ENCODE measurements at regions not wholly inside any gene's neighbourhood (a gene's known extent, or its start where the extent isn't known, plus 50 kb on each side); places are given as distances from the start of the nearest gene placed in this dataset.

DNA sequence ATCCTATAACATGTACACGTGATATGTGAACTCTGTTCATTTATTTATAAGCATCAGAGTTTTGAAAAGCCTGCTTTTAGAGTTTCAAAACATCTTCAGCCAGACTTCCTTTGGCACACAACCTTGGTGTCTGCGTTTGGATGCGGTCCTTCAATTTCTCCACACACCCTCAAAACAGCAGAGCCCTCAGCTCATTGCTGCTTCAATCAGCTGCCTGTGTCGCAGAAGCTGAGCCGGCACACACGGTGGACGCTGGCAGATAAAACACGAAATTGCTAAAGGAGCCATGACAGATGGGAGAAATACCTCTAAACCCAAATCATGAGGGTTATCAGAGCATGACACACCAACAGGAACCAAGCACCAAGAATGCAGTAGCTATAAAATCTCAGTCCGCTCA lies 396.4 kb upstream of the AKR1E2 start:
- no peaks in the 10 kb centered on the region for H3K4me1 ChIP-seq (ENCODE audit: control insufficient read depth, extremely low read depth, insufficient read depth, low read length)
- H4K20me1 ChIP-seq (ENCODE audit: control insufficient read depth, extremely low read depth, insufficient read depth, low read length): no peaks in the 10 kb centered on the region
- H3K9ac ChIP-seq (ENCODE audit: control insufficient read depth, extremely low read depth, insufficient read depth, low read length): no peak overlapping the region
- H3K9me1 ChIP-seq (ENCODE audit: control insufficient read depth, extremely low read depth, insufficient read depth, low read length): no peaks in the 10 kb centered on the region
- H3K27me3 ChIP-seq (ENCODE audit: control insufficient read depth, extremely low read depth, insufficient read depth, low read length): no peaks in the 10 kb centered on the region
- H2AFZ ChIP-seq (ENCODE audit: control insufficient read depth, low read length): no peak overlapping the region
- TF ChIP-seq, protein P1, sequence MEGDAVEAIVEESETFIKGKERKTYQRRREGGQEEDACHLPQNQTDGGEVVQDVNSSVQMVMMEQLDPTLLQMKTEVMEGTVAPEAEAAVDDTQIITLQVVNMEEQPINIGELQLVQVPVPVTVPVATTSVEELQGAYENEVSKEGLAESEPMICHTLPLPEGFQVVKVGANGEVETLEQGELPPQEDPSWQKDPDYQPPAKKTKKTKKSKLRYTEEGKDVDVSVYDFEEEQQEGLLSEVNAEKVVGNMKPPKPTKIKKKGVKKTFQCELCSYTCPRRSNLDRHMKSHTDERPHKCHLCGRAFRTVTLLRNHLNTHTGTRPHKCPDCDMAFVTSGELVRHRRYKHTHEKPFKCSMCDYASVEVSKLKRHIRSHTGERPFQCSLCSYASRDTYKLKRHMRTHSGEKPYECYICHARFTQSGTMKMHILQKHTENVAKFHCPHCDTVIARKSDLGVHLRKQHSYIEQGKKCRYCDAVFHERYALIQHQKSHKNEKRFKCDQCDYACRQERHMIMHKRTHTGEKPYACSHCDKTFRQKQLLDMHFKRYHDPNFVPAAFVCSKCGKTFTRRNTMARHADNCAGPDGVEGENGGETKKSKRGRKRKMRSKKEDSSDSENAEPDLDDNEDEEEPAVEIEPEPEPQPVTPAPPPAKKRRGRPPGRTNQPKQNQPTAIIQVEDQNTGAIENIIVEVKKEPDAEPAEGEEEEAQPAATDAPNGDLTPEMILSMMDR (optimal IDR thresholded peaks at IDR 0.05 in 1 of 3, IDR thresholded peaks at IDR 0.05 in 1 of 3, conservative IDR thresholded peaks at IDR 0.05 in 1 of 3; ENCODE audit: extremely low read depth in 1 of 3, insufficient read depth in 2 of 3, low read length in 3 of 3): no peak
- no peak for TF ChIP-seq EZH2 (IDR thresholded peaks at IDR 0.05; ENCODE audit: low read length)
- H3K9me3 ChIP-seq (ENCODE audit: control insufficient read depth, low read depth, low read length): no peaks in the 10 kb centered on the region
- dilution Hi-C loops (cut with MboI; ENCODE audit: extremely low pct_ligation_motif_present, low sequenced_read_pairs): no loop called here
- no peaks in the 10 kb centered on the region for H3K79me2 ChIP-seq (ENCODE audit: control insufficient read depth, insufficient read depth, low read length)
- H3K36me3 ChIP-seq (ENCODE audit: control insufficient read depth in 2 of 2, extremely low read depth in 1 of 2, insufficient read depth in 2 of 2, low read length in 2 of 2): no peaks in the 10 kb centered on the region
- H3K4me2 ChIP-seq (ENCODE audit: control insufficient read depth, extremely low read depth, insufficient read depth, low read depth, low read length): no peak overlapping the region
- no peak for FAIRE-seq
- no peak overlapping the region for H3K4me3 ChIP-seq (ENCODE audit: control insufficient read depth in 2 of 3, extremely low read depth in 1 of 3, insufficient read depth in 2 of 3, low read depth in 1 of 3, low read length in 3 of 3)
- DNase-seq (ENCODE audit: low read depth, low spot score): no peak
- no peak overlapping the region for H3K27ac ChIP-seq (ENCODE audit: control insufficient read depth, insufficient read depth, low read length)

DNA sequence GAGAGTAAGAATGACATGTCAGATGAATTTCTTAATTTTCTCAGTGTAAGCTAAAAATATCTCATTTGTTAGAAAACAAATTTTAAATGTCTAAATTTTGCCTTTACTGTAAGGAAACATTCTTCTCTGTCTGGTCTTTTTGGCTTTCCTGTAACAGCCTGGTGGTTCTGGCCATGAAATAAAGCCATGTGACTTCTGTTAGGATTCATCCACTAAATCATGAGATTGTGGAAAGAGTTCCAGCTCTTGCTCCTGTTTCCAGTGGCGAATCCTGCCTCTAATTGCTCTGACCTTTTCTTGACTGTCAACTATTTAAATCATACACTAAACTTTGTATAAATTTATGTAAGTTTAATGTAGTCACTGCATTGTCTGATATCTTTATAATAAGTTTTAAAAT lies 398.5 kb upstream of the AKR1E2 start:
- no peak overlapping the region for H2AFZ ChIP-seq (ENCODE audit: control insufficient read depth, low read length)
- H3K4me3 ChIP-seq (ENCODE audit: control insufficient read depth in 2 of 3, extremely low read depth in 1 of 3, insufficient read depth in 2 of 3, low read depth in 1 of 3, low read length in 3 of 3): no peak overlapping the region
- FAIRE-seq (peak; percentile 36), DNase-seq (ENCODE audit: low read depth, low spot score) (no peak)
- H3K9me1 ChIP-seq (ENCODE audit: control insufficient read depth, extremely low read depth, insufficient read depth, low read length): no peaks in the 10 kb centered on the region
- no peak overlapping the region for H3K27ac ChIP-seq (ENCODE audit: control insufficient read depth, insufficient read depth, low read length)
- H3K9ac ChIP-seq (ENCODE audit: control insufficient read depth, extremely low read depth, insufficient read depth, low read length): no peak overlapping the region
- no peaks in the 10 kb centered on the region for H4K20me1 ChIP-seq (ENCODE audit: control insufficient read depth, extremely low read depth, insufficient read depth, low read length)
- dilution Hi-C loops (cut with MboI; ENCODE audit: extremely low pct_ligation_motif_present, low sequenced_read_pairs): no loop called here
- H3K9me3 ChIP-seq (ENCODE audit: control insufficient read depth, low read depth, low read length): no peaks in the 10 kb centered on the region
- TF ChIP-seq, protein P1 (optimal IDR thresholded peaks at IDR 0.05 in 1 of 3, IDR thresholded peaks at IDR 0.05 in 1 of 3, conservative IDR thresholded peaks at IDR 0.05 in 1 of 3; ENCODE audit: extremely low read depth in 1 of 3, insufficient read depth in 2 of 3, low read length in 3 of 3): no peak
- no peak for TF ChIP-seq EZH2 (IDR thresholded peaks at IDR 0.05; ENCODE audit: low read length)
- H3K4me1 ChIP-seq (ENCODE audit: control insufficient read depth, extremely low read depth, insufficient read depth, low read length): no peaks in the 10 kb centered on the region
- no peaks in the 10 kb centered on the region for H3K36me3 ChIP-seq (ENCODE audit: control insufficient read depth in 2 of 2, extremely low read depth in 1 of 2, insufficient read depth in 2 of 2, low read length in 2 of 2)
- no peaks in the 10 kb centered on the region for H3K79me2 ChIP-seq (ENCODE audit: control insufficient read depth, insufficient read depth, low read length)
- no peak overlapping the region for H3K4me2 ChIP-seq (ENCODE audit: control insufficient read depth, extremely low read depth, insufficient read depth, low read depth, low read length)
- H3K27me3 ChIP-seq (ENCODE audit: control insufficient read depth, extremely low read depth, insufficient read depth, low read length): no peaks in the 10 kb centered on the region

Data from keratinocyte (primary cell).